ENCODE measurements at regions not wholly inside any gene's neighbourhood (a gene's known extent, or its start where the extent isn't known, plus 50 kb on each side); places are given as distances from the start of the nearest gene placed in this dataset.
"Not testable (repeated sequence)": the region's sequence is repeated elsewhere in the genome, so short reads cannot be mapped to it uniquely, and the experiment has no call there.

- not testable (repeated sequence) for DNase-seq
Observed at GRCh38 chr21:13806444-13806843, 196.9 kb downstream of the POTED start.

GRCh38 chr21:13802757-13803156, 193.2 kb downstream of the POTED start:
- DNase-seq = not testable (repeated sequence)
